BJ (cell line): ENCODE measurements at regions not wholly inside any gene's neighbourhood (a gene's known extent, or its start where the extent isn't known, plus 50 kb on each side); places are given as distances from the start of the nearest gene placed in this dataset.
A peak's percentile ranks its signal among the peaks of the same experiment; 100 is the strongest.

Experiments used
- CTCF ChIA-PET: fragments of 350-600 bp; formaldehyde crosslinking; extraction: SDS; loops from one replicate; lab custom pipeline; 2021; ENCODE audit warnings: antibody characterized with exemption, inconsistent platforms; lab: Yijun Ruan, JAX
- POLR2A ChIA-PET: fragments of 300-600 bp; sonication (Branson Sonifier 250); formaldehyde crosslinking; extraction: SDS; loops from one replicate; lab custom pipeline; 2021; ENCODE audit warnings: antibody characterized with exemption; lab: Charles Lee
- DNase-seq: peaks from one replicate; pipeline ENCODE4 v3.0.0-alpha.2; 2011; ENCODE audit warnings: low read depth
- H3K27me3 ChIP-seq: 2 replicates; pipeline ENCODE4 v1.6.0; 2011; ENCODE audit warnings: low read length; ENCODE audit not compliant: control insufficient read depth, insufficient read depth
- H3K36me3 ChIP-seq: 2 replicates; pipeline ENCODE4 v1.5.1; 2011; ENCODE audit warnings: low read length; ENCODE audit not compliant: control insufficient read depth, insufficient read depth
- H3K4me3 ChIP-seq: 2 replicates; pipeline ENCODE4 v1.5.1; 2011; ENCODE audit warnings: low read depth, mild to moderate bottlenecking, control low read depth, low read length
- CTCF ChIP-seq: IDR thresholded peaks from 2 replicates; pipeline ENCODE4 v1.5.1; 2011; ENCODE audit warnings: low read depth, mild to moderate bottlenecking, control low read depth, inconsistent platforms, low read length, moderate library complexity; ENCODE audit not compliant: insufficient read depth

- CTCF ChIA-PET = interaction anchor here (0.6 kb wide), 1 partner anchor 137 kb away, joined by 3 read pairs; no protein-coding TSS in a partner anchor
Measured at GRCh38 chr12:91958816-91959215, 186.8 kb downstream of the BTG1 start.

GRCh38 chr12:91954747-91955146 is 190.9 kb downstream of the BTG1 start:
- CTCF ChIA-PET = no interaction called here
- no peak overlapping the region for H3K4me3 ChIP-seq

More at GRCh38 chr12:91958816-91959215, 186.8 kb downstream of the BTG1 start:
- Histone ChIP-seq H3K4me3 (no peak overlapping the region), H3K36me3 (no peaks in the 10 kb centered on the region), H3K27me3 (no peaks in the 10 kb centered on the region)
- DNase-seq = peak; percentile 46
- POLR2A ChIA-PET = no interaction called here
- TF ChIP-seq CTCF = no peak

GRCh38 chr12:91954326-91954725 is 191.3 kb downstream of the BTG1 start:
- no peak for TF ChIP-seq CTCF
- Histone ChIP-seq H3K27me3 (no peaks in the 10 kb centered on the region), H3K36me3 (no peaks in the 10 kb centered on the region), H3K4me3 (no peak overlapping the region)
- POLR2A ChIA-PET = no interaction called here
- DNase-seq = no peak
- CTCF ChIA-PET = no interaction called here

More at GRCh38 chr12:91954747-91955146, 190.9 kb downstream of the BTG1 start:
- Histone ChIP-seq H3K36me3 (no peaks in the 10 kb centered on the region), H3K27me3 (no peaks in the 10 kb centered on the region)
- TF ChIP-seq CTCF = no peak
- DNase-seq = no peak
- POLR2A ChIA-PET = no interaction called here

DNA sequence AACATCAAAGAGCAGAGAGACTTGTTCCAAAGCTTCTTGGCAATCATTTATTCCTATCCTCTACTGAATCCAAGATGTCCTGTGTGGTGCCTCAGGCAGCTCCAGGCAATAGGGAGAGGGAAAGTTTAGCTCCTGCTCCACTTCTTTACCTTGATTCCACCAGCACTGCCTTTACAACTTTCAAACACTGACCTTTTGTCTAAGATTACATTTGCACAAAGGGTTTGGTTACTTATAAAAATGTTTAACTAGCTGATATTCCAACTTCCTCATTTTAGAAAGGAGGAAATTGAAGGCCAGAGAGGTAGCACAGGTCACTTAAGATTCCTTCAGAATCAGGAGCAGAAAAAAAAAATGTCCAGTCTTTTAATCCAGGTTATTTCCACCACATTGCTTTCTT is 192.7 kb downstream of the BTG1 start:
- no peaks in the 10 kb centered on the region for H3K27me3 ChIP-seq
- H3K4me3 ChIP-seq = no peak overlapping the region
- ChIA-PET POLR2A (no interaction called here), CTCF (interaction anchor here (0.7 kb wide), 1 partner anchor 735 kb away, joined by 3 read pairs; no protein-coding TSS in a partner anchor)
- TF ChIP-seq CTCF = no peak
- H3K36me3 ChIP-seq = no peaks in the 10 kb centered on the region
- DNase-seq = no peak

DNA sequence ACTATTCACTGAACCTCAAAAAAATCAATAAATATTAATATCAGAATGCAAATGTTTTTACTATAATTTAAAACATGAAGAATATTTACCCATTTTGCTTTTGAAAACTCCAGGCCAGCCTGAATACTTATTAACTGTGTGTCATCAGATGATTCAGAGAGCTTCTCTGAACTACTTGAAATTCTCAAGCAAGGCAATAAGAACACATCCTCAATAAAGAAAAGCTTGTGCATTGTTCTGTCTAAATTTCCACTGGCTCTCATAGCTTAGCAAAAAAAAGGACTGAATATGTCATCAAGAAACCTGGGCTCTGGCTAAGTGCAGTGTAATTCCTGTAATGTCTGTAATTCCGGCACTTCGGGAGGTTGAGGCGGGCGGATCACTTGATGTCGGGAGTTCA is 194.1 kb downstream of the BTG1 start:
- Histone ChIP-seq H3K27me3 (no peaks in the 10 kb centered on the region), H3K36me3 (no peaks in the 10 kb centered on the region), H3K4me3 (no peak overlapping the region)
- ChIA-PET CTCF (interaction anchor here (0.6 kb wide), 1 partner anchor 11 kb away, joined by 3 read pairs; no protein-coding TSS in a partner anchor), POLR2A (no interaction called here)
- no peak for DNase-seq
- TF ChIP-seq CTCF = no peak
